Smooth muscle cell (in vitro differentiated cells): ENCODE measurements at regions not wholly inside any gene's neighbourhood (a gene's known extent, or its start where the extent isn't known, plus 50 kb on each side); places are given as distances from the start of the nearest gene placed in this dataset.

Experiments
- DNase-seq: peaks from one replicate; lab custom pipeline; 2025; ENCODE audit not compliant: unreplicated experiment; lab: John Stamatoyannopoulos, UW
- H2AFZ ChIP-seq: fragments of 200-600 bp; sonication (generic); 2 replicates; pipeline ENCODE4 v1.6.0; 2016; ENCODE audit warnings: antibody characterized with exemption, low read depth, mild to moderate bottlenecking
- H3F3A ChIP-seq: fragments of 200-600 bp; sonication (generic); 2 replicates; pipeline ENCODE4 v1.6.0; 2017; ENCODE audit warnings: antibody characterized with exemption, low read depth
- H3K27ac ChIP-seq: fragments of 200-600 bp; sonication (generic); 2 replicates; pipeline ENCODE4 v1.5.1; 2016; ENCODE audit warnings: low read depth, mild to moderate bottlenecking
- H3K27me3 ChIP-seq: fragments of 200-600 bp; sonication (generic); 2 replicates; pipeline ENCODE4 v1.6.1; 2016; ENCODE audit warnings: low read depth, mild to moderate bottlenecking
- H3K36me3 ChIP-seq: fragments of 200-600 bp; sonication (generic); 2 replicates; pipeline ENCODE4 v1.5.1; 2016; ENCODE audit warnings: low read depth
- H3K4me1 ChIP-seq: fragments of 200-600 bp; sonication (generic); 2 replicates; pipeline ENCODE4 v1.5.1; 2016; ENCODE audit warnings: low read depth
- H3K4me2 ChIP-seq: fragments of 200-600 bp; sonication (generic); 2 replicates; pipeline ENCODE4 v1.6.0; 2016; ENCODE audit warnings: mild to moderate bottlenecking
- H3K4me3 ChIP-seq: fragments of 200-600 bp; sonication (generic); 2 replicates; pipeline ENCODE4 v1.5.1; 2016; ENCODE audit warnings: mild to moderate bottlenecking
- H3K79me2 ChIP-seq: fragments of 200-600 bp; sonication (generic); 2 replicates; pipeline ENCODE4 v1.6.0; 2016; ENCODE audit warnings: low read depth, mild to moderate bottlenecking
- H3K9ac ChIP-seq: fragments of 200-600 bp; sonication (generic); 2 replicates; pipeline ENCODE4 v1.6.0; 2016; ENCODE audit warnings: low read depth
- H3K9me3 ChIP-seq: fragments of 200-600 bp; sonication (generic); replicated peaks from 2 replicates; pipeline ENCODE4 v1.5.1; 2016; ENCODE audit warnings: low read depth
- H4K20me1 ChIP-seq: fragments of 200-600 bp; sonication (generic); 2 replicates; pipeline ENCODE4 v1.6.0; 2016; ENCODE audit warnings: low read depth
- CTCF ChIP-seq: fragments of 200-600 bp; sonication (generic); IDR thresholded peaks from 2 replicates; pipeline ENCODE4 v1.5.1; 2017; ENCODE audit warnings: borderline replicate concordance, mild to moderate bottlenecking, antibody characterized with exemption; ENCODE audit not compliant: insufficient read depth, poor library complexity, severe bottlenecking
- WGBS: methylation state at CpG from one replicate; pipeline ENCODE4 v1.1.7; 2016; ENCODE audit warnings: low lambda C conversion rate; 5-methylcytosine and 5-hydroxymethylcytosine counted together

DNA sequence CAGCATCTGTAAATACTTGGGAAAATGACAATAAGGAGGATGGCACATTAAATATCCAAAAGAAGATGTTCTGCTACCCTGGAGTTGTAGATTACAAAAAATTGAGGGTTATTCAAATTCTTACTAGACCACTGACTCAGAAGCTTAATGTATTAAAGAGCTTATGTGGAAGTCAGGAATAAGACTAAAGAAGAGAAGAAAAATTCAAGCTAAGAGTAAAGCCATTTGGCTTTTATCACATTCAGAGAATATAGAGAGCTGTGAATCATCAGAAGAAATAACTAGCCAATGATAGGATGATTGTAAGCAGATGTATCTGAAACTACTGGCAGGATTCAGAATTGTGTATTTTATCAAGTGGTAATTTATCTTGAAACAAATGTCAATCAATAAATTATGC, 237.0 kb downstream of the TBX15 start:
- Histone ChIP-seq H3K27ac (no peak overlapping the region), H3K9me3 (no peaks in the 10 kb centered on the region), H2AFZ (no peak overlapping the region), H3F3A (no peaks in the 10 kb centered on the region), H3K4me2 (peak overlapping the region; percentile 55), H3K9ac (no peak overlapping the region), H3K4me1 (no peaks in the 10 kb centered on the region), H3K4me3 (no peak overlapping the region), H3K36me3 (no peaks in the 10 kb centered on the region), H3K79me2 (no peaks in the 10 kb centered on the region), H3K27me3 (peaks cover 31% of the 10 kb centered on the region), H4K20me1 (no peaks in the 10 kb centered on the region)
- TF ChIP-seq CTCF, result no peak
- DNase-seq, result no peak

GRCh38 chr1:118744420-118744819, 243.7 kb downstream of the TBX15 start:
- Histone ChIP-seq H3K4me1 (no peaks in the 10 kb centered on the region), H3K9ac (no peak overlapping the region), H3K79me2 (no peaks in the 10 kb centered on the region), H3K36me3 (no peaks in the 10 kb centered on the region), H3K4me3 (no peak overlapping the region), H3K9me3 (no peaks in the 10 kb centered on the region), H2AFZ (no peak overlapping the region), H4K20me1 (no peaks in the 10 kb centered on the region), H3K27me3 (no peaks in the 10 kb centered on the region), H3K4me2 (no peak overlapping the region), H3F3A (no peaks in the 10 kb centered on the region), H3K27ac (no peak overlapping the region)
- WGBS, result 86% methylated on average over 1 of the region's 1 CpG
- no peak for TF ChIP-seq CTCF
- DNase-seq, result no peak

- Histone ChIP-seq H3K27ac (no peak overlapping the region), H3K9ac (no peak overlapping the region), H3K4me3 (no peak overlapping the region), H3K79me2 (no peaks in the 10 kb centered on the region), H2AFZ (no peak overlapping the region), H3K36me3 (no peaks in the 10 kb centered on the region), H3K9me3 (no peaks in the 10 kb centered on the region), H3K27me3 (no peaks in the 10 kb centered on the region), H3K4me1 (peaks cover 4% of the 10 kb centered on the region), H3F3A (no peaks in the 10 kb centered on the region), H3K4me2 (no peak overlapping the region), H4K20me1 (no peaks in the 10 kb centered on the region)
- no peak for TF ChIP-seq CTCF
- DNase-seq, result no peak
- 57% methylated on average over 4 of the region's 4 CpGs for WGBS
These were observed 248.6 kb downstream of the TBX15 start for GRCh38 chr1:118739501-118739900.

- Histone ChIP-seq H3F3A (no peaks in the 10 kb centered on the region), H3K9me3 (no peaks in the 10 kb centered on the region), H3K27me3 (no peaks in the 10 kb centered on the region), H2AFZ (no peak overlapping the region), H3K36me3 (no peaks in the 10 kb centered on the region), H3K4me1 (peaks cover 4% of the 10 kb centered on the region), H4K20me1 (no peaks in the 10 kb centered on the region), H3K27ac (no peak overlapping the region), H3K4me3 (no peak overlapping the region), H3K9ac (no peak overlapping the region), H3K79me2 (no peaks in the 10 kb centered on the region), H3K4me2 (no peak overlapping the region)
- DNase-seq, result no peak
- WGBS, result 100% methylated on average over 1 of the region's 1 CpG
- no peak for TF ChIP-seq CTCF
These were observed 251.8 kb downstream of the TBX15 start for GRCh38 chr1:118736322-118736721.
